Tongue (tissue), 1 donor: ENCODE measurements at regions not wholly inside any gene's neighbourhood (a gene's known extent, or its start where the extent isn't known, plus 50 kb on each side); places are given as distances from the start of the nearest gene placed in this dataset.

Source experiments
- DNase-seq: peaks from one replicate; pipeline ENCODE4 v3.0.0-alpha.2; 2015

DNA sequence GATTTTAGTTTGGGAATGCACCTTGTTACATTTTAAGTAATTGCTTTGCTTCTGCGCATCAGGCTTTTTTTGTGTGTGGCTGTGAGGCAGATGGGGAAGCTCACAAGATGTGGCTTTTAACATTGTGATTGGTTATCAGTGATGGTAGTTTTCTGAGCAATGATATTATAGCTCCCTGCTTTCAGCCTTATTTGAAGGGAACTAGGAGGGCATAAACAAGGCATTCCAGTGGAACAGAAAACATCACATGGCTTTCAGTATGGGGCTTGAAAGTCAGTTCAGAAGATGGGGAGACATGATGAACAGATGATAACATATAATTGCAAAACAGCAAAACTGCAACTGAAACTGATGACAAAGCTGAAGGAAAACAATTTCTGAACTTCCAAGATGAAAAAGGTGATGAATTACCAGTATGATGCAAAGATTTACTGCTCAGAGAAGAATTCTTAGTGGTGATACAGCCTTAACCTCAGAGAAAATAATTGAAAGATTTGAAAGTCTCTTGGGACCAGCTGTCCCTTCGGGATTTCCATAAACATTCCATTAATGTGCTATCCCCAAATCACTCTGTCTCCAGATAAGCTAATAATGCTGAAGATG lies 439.7 kb downstream of the RND3 start:
- DNase-seq, result no peak

DNA sequence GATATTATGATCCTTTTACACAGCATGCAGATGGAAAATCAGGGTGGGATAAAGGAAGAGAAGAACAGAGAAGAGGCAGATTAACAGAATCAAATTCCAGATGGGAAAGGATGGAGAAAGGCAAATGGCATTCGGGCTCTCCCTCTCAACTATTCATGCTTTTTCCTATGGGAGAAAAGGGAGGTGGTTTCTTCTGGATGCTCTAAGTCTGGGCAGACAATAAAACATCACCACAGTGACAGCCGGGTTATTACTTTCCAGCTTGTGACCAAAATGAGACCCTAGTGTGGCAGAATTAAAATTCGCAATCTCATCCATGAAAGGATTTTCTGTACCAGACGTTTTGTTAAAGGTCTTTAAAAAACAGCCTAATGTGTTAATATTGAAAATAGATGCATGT lies 440.7 kb downstream of the RND3 start:
- no peak for DNase-seq

- DNase-seq, result no peak
These were observed 441.3 kb downstream of the RND3 start for GRCh38 chr2:150046211-150046610.

GRCh38 chr2:150045601-150046000 lies 441.9 kb downstream of the RND3 start:
- no peak for DNase-seq

GRCh38 chr2:150043172-150043500 lies 444.3 kb downstream of the RND3 start:
- DNase-seq, result no peak

DNA sequence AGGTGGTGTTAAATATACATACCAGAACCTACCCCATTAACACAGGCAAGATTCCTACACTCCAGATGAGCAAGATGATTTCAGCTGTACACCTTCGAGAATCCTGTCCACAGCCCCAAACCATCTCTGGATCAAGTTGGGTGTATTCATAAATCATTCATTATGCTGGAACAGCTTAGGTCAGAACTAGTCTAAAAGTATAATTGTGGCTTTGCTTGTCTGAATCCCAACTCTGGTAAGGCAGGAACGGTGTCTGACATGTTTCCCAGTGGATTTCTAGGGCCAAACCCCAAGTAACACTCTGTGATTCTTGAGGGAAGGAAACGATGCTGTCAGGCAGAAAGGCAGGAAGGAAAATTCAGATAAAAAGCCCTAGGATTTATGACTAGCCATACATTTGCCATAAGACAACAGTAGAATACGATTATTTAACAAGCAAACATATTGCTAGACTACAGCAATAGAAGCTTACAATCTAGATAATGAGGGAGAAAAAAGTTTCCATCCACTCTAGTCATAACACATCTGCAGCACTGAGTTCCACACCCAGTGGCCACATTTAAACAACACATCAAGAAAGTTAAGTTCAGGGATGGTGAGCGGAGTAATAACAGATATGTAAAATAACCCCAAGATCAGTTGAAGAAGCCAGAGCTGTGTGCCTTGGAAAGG lies 444.8 kb downstream of the RND3 start:
- no peak for DNase-seq

DNA sequence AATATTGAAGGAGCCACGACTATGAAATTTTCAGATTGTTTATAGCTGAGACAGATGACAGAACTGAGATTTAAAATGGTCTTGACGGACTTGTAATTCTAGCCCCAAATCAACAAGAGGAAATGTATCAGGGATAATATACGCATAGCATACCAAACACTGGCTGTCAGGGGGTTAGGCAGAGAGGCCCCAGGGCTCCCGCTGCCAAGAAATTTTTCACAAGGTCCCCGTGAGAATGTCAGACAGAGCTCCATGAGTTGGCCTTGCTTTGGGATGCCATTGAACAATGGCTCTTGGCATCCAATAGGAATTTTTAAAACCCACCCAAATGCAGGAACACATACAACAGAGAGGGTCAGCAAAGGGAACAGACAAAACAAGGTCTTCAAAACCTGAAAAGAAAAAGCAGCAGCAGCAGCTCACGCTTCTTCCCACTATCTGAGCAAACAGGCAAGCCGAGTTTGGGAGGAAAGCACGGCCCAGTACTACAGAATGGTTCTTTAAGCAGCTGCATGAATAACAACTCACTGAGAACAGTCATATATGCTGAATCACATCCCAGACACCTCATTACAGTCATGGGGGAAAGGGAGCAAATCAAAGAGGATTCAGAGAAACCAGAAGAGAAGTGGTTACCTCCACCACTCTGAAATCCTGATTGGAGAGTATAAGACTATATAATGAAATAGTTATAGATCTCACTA lies 445.6 kb downstream of the RND3 start:
- DNase-seq, result peak; percentile 66

- no peak for DNase-seq
These were observed 449.0 kb upstream of the MMADHC start for GRCh38 chr2:150036622-150037021.

GRCh38 chr2:150034665-150035064 lies 447.1 kb upstream of the MMADHC start:
- no peak for DNase-seq

- peak; percentile 45 for DNase-seq
These were observed 443.0 kb upstream of the MMADHC start for GRCh38 chr2:150030436-150031190.

GRCh38 chr2:150028322-150028721 lies 440.7 kb upstream of the MMADHC start:
- DNase-seq, result no peak

- DNase-seq, result no peak
These were observed 439.6 kb upstream of the MMADHC start for GRCh38 chr2:150027164-150027563.

- no peak for DNase-seq
These were observed 436.1 kb upstream of the MMADHC start for GRCh38 chr2:150023663-150024062.

DNA sequence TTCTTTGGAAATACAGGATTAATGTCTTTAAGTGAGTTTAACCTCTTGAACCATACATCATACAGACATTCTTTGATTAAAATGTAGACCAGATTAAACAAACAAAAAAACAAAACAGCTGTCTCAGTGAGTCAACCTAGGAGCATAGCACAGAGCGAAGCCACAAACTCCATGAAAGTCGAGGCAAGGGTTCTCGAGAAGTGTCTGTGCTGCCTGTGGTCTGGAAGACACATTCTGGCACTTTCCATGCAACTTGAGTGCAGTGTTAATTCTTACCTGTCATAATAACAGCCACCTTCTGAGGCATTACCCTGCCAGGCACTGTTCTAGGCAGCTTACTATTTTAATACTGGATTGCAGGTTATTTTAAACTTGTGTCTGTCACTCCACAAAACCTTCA lies 435.5 kb upstream of the MMADHC start:
- DNase-seq, result no peak

DNA sequence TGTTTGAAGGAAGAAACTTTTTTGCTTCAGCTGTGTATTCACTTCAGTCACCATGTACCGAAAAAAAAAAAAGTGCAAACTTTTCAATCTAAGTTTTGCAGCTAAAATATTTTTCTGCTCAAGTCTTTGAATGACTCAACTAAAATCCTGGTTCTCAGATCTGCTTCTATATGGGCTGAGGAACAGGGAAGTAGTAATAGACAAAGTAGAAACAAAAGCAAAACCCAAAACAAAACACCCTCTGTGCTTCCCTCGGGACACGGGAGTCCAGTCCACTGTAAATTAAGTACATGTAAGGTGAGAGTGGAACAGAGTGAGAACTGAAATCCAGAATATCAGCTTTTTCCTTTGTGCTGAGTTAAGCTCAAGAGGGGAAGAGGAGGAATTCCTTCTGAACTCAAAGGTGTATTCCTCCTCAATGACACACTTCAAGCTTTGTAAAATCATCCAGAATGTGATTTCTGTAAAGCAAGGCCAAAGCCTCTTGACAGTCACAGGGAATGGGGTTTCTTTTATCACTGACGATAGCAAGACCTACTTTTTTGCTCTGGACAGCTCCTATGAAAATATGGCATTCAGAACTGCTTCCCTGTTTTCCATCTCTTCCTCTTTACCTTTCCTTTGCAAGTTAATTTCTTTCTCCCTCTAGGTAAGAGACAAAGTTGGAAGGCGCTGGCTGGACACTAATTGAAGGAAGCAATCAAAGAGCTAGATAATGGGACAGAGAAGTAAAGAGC lies 433.5 kb upstream of the MMADHC start:
- no peak for DNase-seq

DNA sequence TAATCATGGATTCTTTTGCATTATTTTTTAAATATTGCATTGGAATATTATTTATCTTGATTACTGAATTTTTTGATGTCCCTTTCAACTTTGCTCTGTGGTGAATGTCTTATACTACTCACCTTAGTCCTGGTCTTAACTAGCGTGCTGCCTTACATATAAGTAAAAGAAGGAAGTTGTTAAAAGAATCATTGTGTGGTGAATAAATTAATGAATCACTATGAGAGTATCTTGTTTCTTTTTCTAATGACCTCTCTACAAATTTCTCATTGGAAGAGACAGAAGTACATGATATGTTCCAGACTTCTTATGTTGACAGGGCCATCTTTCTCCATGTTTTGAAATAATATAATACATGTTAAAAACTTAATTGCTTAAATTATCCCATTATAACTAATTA lies 432.6 kb upstream of the MMADHC start:
- DNase-seq, result no peak

DNA sequence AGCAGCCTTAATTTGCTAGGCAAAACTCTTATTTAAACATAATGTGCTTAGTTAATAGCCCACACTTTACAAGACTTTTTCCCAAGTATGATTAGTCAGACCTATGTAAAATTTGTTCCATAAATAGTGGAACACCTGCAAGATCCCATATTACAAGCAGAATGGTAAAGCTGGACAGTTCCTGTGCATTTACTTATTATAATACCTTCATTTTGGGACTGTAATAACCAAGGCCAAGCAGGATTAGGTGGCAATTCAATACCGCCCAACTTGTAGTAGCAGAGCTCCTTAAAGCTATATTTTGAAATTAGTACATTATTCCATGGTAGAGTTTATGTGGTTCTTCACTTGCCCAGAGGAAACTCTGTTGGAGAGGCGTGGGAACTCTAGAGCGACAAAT lies 431.5 kb upstream of the MMADHC start:
- DNase-seq, result no peak

DNA sequence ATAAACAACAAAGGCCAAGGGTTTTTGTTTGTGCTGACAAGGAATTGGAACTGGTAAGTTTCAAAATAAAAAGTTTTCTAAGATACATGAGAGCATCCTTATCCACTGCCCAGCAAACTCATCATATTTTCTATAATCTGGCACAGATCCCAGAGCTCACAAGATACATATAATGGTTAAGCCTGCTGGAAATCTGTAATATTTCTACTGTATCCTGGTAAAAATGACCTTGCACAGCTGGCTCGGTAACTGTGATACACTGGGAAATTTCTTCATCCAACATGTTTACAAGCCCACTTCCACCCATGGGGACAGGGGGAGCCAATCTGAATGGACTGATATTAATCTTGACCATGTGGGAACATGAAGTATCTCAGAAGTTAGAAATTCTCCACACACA lies 425.4 kb upstream of the MMADHC start:
- DNase-seq, result peak; percentile 95

- DNase-seq, result peak; percentile 35
These were observed 423.7 kb upstream of the MMADHC start for GRCh38 chr2:150011161-150011730.

- DNase-seq, result no peak
These were observed 421.3 kb upstream of the MMADHC start for GRCh38 chr2:150008901-150009300.

DNA sequence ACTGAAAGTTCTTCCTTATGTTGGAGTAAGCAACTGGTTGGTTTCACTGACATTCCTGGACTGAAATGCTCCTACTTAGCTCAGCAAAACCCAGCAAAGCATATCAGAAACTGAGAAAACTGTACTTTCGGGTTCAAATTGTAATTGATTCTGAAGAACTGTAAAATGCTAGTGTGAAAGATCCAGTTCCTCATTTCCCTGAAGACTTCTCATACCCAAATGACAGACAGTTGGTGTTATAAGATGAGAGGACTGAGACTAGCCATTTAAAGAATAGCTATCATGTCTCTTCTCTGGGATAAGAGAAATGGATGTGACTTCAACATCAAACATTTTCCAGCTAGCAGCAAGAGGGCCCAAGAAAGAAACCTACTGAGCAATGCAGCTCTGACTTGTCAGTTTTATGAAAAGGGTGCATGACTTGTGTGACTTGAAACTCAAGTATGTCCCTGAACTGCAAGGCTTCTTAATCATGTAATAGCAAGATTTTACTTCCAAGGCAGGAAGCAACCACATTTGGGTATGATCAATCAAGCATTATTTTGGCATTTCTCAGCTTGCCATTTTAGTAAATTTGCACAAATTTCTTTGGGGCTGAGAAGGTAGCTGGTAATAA lies 420.3 kb upstream of the MMADHC start:
- no peak for DNase-seq

DNA sequence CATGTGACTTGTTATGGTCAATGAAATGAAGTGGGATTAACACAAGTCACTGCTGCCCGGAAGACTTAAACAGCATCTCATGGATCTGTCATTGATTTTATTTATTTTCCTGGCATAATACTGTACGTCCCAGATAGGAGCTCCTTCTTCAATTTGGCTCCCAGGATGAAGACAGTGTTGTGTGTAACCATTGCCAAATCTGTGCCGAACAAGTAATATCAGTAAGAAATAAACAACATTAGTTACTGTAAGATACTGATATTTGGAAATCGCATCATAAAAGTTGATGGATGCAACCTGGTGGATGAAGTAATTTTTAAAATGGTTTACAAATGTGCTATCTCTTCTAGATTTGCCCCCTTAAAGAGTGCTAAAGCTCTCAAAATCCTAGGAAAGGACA lies 419.0 kb upstream of the MMADHC start:
- DNase-seq, result no peak
